ENCODE measurements at regions not wholly inside any gene's neighbourhood (a gene's known extent, or its start where the extent isn't known, plus 50 kb on each side); places are given as distances from the start of the nearest gene placed in this dataset.

DNA sequence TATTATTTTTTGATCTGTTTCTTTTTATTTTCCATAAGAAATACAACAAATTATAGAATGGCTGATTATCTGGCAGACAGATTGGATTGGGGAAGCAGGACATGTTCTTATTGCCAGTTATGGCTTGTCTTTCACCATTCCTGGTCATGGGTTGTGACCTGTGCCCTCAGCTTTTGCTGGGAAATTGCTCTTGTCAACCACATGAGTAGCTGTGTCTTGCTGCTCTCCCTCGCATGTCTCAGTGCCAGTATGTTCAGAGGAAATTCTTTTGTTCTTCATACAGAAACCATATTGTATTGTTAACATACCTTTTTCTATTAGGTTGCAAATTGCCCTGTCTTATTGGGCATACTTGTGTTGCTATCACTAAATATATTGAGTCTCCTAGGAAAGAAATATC, 344.1 kb downstream of the OSTF1 start:
- no peak overlapping the region for H3K4me3 ChIP-seq (ENCODE audit: control insufficient read depth, low read depth, low read length)
- TF ChIP-seq CTCF (IDR thresholded peaks at IDR 0.05; ENCODE audit: control insufficient read depth, insufficient read depth, low read depth, low read length, missing control alignments): no peak
- no peak for DNase-seq (ENCODE audit: low read depth)

DNA sequence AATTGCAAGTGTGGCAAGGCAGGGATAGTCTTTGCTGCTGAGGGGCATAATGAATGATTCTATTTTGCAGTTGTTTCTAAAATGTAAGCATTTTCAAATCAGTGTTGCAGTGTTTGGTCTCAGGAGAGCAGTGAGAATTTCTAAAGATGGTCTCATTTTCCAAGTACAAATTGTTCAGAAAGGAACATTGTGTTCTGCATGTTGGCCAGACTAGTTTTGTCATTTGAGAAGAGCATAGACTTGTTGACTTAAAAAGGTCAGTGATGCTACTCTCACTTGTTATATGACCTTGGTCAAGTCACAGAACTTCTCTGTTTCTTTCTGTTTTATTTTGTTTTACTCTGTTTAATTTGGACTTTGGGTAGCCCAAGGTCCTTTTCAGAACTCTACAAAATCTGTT, 344.6 kb downstream of the OSTF1 start:
- H3K4me3 ChIP-seq (ENCODE audit: control insufficient read depth, low read depth, low read length): no peak overlapping the region
- TF ChIP-seq CTCF (IDR thresholded peaks at IDR 0.05; ENCODE audit: control insufficient read depth, insufficient read depth, low read depth, low read length, missing control alignments): no peak
- no peak for DNase-seq (ENCODE audit: low read depth)

DNA sequence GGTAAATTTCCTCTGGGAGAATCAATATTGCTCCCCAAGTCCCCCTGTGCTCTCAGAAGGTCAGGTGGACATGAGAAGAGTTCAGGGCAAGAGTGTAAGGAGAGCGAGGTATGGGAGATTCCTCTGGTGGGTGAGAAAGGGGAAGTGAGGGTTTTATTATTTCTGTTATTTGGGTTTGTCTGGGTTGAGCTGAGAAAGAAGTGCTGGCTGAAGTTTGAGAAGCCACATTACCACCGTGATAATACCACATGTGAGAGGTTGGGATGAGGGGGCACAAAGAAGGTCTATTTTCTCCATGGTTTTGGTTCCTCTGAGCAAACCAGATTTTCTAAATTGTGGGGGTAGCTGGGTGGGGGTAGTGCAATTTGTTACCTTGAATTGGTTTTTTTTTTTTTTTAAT, 350.4 kb downstream of the OSTF1 start:
- TF ChIP-seq CTCF (IDR thresholded peaks at IDR 0.05; ENCODE audit: control insufficient read depth, insufficient read depth, low read depth, low read length, missing control alignments): no peak
- H3K4me3 ChIP-seq (ENCODE audit: control insufficient read depth, low read depth, low read length): no peak overlapping the region
- DNase-seq (ENCODE audit: low read depth): no peak

GRCh38 chr9:75440914-75441313, 352.6 kb downstream of the OSTF1 start:
- no peak for DNase-seq (ENCODE audit: low read depth)
- no peak overlapping the region for H3K4me3 ChIP-seq (ENCODE audit: control insufficient read depth, low read depth, low read length)
- TF ChIP-seq CTCF (IDR thresholded peaks at IDR 0.05; ENCODE audit: control insufficient read depth, insufficient read depth, low read depth, low read length, missing control alignments): no peak

DNA sequence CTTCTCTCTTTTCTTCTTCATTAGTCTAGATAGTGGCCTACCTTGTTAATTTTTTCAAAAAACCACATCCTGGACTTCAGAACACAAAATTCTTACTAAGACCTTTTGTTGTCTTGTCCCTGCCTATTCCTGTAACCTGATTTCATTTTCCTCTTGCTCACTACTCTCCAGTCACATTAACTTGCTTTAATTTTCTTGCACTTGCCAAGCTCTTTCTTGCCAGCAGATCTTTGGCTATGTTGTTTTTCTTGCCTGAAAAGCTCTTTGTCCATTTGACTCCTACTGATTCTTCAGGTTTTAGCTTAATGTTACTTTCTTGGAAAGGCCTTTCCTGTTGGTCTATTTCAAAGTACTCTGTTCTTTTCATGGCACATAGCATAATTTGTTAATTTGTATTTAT, 356.8 kb downstream of the OSTF1 start:
- DNase-seq (ENCODE audit: low read depth): no peak
- no peak overlapping the region for H3K4me3 ChIP-seq (ENCODE audit: control insufficient read depth, low read depth, low read length)
- no peak for TF ChIP-seq CTCF (IDR thresholded peaks at IDR 0.05; ENCODE audit: control insufficient read depth, insufficient read depth, low read depth, low read length, missing control alignments)

DNA sequence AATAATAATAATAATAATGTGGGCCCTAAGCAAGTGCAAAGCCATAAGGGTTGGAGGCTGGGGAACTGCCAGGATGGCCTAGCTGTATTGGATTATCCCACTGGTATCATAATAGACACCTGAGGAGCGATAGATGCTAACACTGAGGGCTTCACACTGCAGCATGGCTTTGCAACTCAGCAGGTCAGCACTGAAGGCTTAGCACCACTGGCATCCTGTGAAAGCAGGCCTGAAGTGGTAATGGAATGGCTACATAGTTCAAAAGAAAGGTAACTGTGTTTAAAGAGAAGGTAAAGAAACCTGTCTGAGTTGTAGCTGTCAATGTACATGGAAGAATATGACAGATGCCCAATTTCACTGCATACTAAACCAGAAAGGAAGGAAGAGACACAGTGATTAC, 359.0 kb downstream of the OSTF1 start:
- no peak for TF ChIP-seq CTCF (IDR thresholded peaks at IDR 0.05; ENCODE audit: control insufficient read depth, insufficient read depth, low read depth, low read length, missing control alignments)
- no peak overlapping the region for H3K4me3 ChIP-seq (ENCODE audit: control insufficient read depth, low read depth, low read length)
- DNase-seq (ENCODE audit: low read depth): no peak

GRCh38 chr9:75448281-75448680, 360.0 kb downstream of the OSTF1 start:
- no peak for DNase-seq (ENCODE audit: low read depth)
- H3K4me3 ChIP-seq (ENCODE audit: control insufficient read depth, low read depth, low read length): no peak overlapping the region
- TF ChIP-seq CTCF (IDR thresholded peaks at IDR 0.05; ENCODE audit: control insufficient read depth, insufficient read depth, low read depth, low read length, missing control alignments): no peak
